ENCODE measurements at regions not wholly inside any gene's neighbourhood (a gene's known extent, or its start where the extent isn't known, plus 50 kb on each side); places are given as distances from the start of the nearest gene placed in this dataset.

GRCh38 chr16:81148277-81148676, 52.1 kb upstream of the GCSH start:
- no peak for DNase-seq (ENCODE audit: low read depth in 4 of 4, low spot score in 3 of 4)

Data from right renal pelvis (tissue), 4 donors.